Adrenal gland (tissue), 9 donors: ENCODE measurements at regions not wholly inside any gene's neighbourhood (a gene's known extent, or its start where the extent isn't known, plus 50 kb on each side); places are given as distances from the start of the nearest gene placed in this dataset.

Experiments used
- DNase-seq, 7 donors: peaks; one replicate each; pipeline ENCODE4 v3.0.0-alpha.2; 2019 to 2020
- H3K27ac ChIP-seq, 5 donors: fragments of 200-600 bp; sonication (generic) in 4 of 5; 1 replicate in 3 of 5; 2 replicates in 2 of 5; pipeline versions ENCODE4 v1.5.1 to v1.8.0; 2016 to 2020; ENCODE audit warnings: mild to moderate bottlenecking in 1 of 5
- H3K27me3 ChIP-seq: fragments of 200-600 bp; 2 replicates; pipeline ENCODE4 v1.8.0; 2021
- H3K36me3 ChIP-seq, 2 donors: fragments of 200-600 bp; replicated peaks in 1 of 2; 1 replicate in 1 of 2; 2 replicates in 1 of 2; pipeline versions ENCODE4 v1.5.1 to v1.8.0; 2018 to 2022
- H3K4me1 ChIP-seq, 2 donors: fragments of 200-600 bp; replicated peaks in 1 of 2; 1 replicate in 1 of 2; 2 replicates in 1 of 2; pipeline versions ENCODE4 v1.5.1 to v1.8.0; 2018 to 2021
- H3K4me3 ChIP-seq, 4 donors: fragments of 200-600 bp; sonication (generic) in 3 of 4; one replicate each; pipeline ENCODE4 v1.5.1; 2016 to 2018
- H3K9me3 ChIP-seq, 3 donors: fragments of 200-600 bp; sonication (generic) in 1 of 3; replicated peaks in 1 of 3; 1 replicate in 2 of 3; 2 replicates in 1 of 3; pipeline versions ENCODE4 v1.5.1 to v1.8.0; 2016 to 2021
- POLR2A ChIP-seq, 2 donors: fragments of 450-650 bp; IDR thresholded peaks; one replicate each; pipeline ENCODE4 v1.6.1; 2017; ENCODE audit warnings: antibody characterized with exemption in 2 of 2, mild to moderate bottlenecking in 2 of 2, moderate library complexity in 1 of 2
- WGBS, 4 donors: extraction: QIAGEN DNeasy Blood & Tissue Kit in 2 of 4; methylation state at CpG; one replicate each; pipeline versions ENCODE4 v1.1.5 to v1.1.7; 2013 to 2017; 5-methylcytosine and 5-hydroxymethylcytosine counted together
- intact Hi-C, 2 donors: fragments of 100-400 bp; cut with DNase I; formaldehyde crosslinking; loops; one replicate each; pipeline versions ENCODE4 v1.14.1 to v1.15.0; 2022 to 2023
- TF ChIP-seq, protein P1 (sequence below), 6 experiments: fragments of 450-650 bp in 4 of 6; fragments of 200-600 bp in 2 of 6; sonication (generic) in 1 of 6; IDR thresholded peaks; 1 replicate in 5 of 6; 2 replicates in 1 of 6; pipeline versions ENCODE4 v1.5.1 to v1.8.0; 2016 to 2021; ENCODE audit warnings: antibody characterized with exemption in 6 of 6, mild to moderate bottlenecking in 2 of 6, moderate library complexity in 1 of 6
- donor health status: healthy with polysubstance abuse.
- donor health status: Bipolar disorder and iron deficiency.
- donor health status: DM: yes; HTN: yes; CAD: no.
- donor health status: DM: no; HTN: no; CAD: no.
- donor health status: DM: no; HTN: no; CAD: no.

- Histone ChIP-seq H3K36me3 (no peaks in the 10 kb centered on the region), H3K27me3 (no peaks in the 10 kb centered on the region), H3K27ac (no peak overlapping the region), H3K9me3 (no peaks in the 10 kb centered on the region), H3K4me1 (no peaks in the 10 kb centered on the region), H3K4me3 (no peak overlapping the region)
- intact Hi-C loops = no loop called here
- TF ChIP-seq, protein P1, sequence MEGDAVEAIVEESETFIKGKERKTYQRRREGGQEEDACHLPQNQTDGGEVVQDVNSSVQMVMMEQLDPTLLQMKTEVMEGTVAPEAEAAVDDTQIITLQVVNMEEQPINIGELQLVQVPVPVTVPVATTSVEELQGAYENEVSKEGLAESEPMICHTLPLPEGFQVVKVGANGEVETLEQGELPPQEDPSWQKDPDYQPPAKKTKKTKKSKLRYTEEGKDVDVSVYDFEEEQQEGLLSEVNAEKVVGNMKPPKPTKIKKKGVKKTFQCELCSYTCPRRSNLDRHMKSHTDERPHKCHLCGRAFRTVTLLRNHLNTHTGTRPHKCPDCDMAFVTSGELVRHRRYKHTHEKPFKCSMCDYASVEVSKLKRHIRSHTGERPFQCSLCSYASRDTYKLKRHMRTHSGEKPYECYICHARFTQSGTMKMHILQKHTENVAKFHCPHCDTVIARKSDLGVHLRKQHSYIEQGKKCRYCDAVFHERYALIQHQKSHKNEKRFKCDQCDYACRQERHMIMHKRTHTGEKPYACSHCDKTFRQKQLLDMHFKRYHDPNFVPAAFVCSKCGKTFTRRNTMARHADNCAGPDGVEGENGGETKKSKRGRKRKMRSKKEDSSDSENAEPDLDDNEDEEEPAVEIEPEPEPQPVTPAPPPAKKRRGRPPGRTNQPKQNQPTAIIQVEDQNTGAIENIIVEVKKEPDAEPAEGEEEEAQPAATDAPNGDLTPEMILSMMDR (IDR thresholded peaks at IDR 0.05) = no peak
- TF ChIP-seq POLR2A (IDR thresholded peaks at IDR 0.05) = no peak
- no peak for DNase-seq
- WGBS, 4 donors = 68 to 88% (median 73%) methylated on average over 1 of the region's 1 CpG
Observed at GRCh38 chr13:40168425-40169166, 497.8 kb downstream of the FOXO1 start.

DNA sequence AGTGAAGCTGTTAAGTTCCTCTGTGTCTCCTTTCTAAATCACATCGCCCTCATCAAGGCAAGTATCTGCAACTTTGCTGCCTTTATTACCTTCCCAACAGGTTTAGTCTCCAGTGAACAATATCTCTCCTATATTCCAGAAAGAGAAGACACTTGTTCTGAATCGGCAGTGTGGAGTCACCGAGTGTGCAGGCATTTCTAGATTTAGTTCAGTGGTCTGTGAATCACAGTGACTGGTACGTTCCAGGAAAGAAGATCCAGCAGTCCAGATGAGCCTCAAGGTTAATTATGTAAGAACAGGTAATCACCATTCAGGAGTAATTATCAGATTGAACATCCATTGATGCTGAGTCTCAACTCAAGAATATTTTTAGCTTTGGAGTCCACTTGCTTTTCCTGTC, 497.0 kb downstream of the FOXO1 start:
- no peaks in the 10 kb centered on the region for H3K27me3 ChIP-seq
- 62 to 86% (median 71%) methylated on average over 4 of the region's 4 CpGs for WGBS, 4 donors
- no peaks in the 10 kb centered on the region for H3K36me3 ChIP-seq
- DNase-seq = no peak
- H3K4me3 ChIP-seq = no peak overlapping the region
- no peaks in the 10 kb centered on the region for H3K9me3 ChIP-seq
- no peak overlapping the region for H3K27ac ChIP-seq
- no peaks in the 10 kb centered on the region for H3K4me1 ChIP-seq
- TF ChIP-seq, protein P1 (IDR thresholded peaks at IDR 0.05) = no peak
- TF ChIP-seq POLR2A (IDR thresholded peaks at IDR 0.05) = no peak
- intact Hi-C loops = no loop called here

GRCh38 chr13:40170091-40170490, 496.4 kb downstream of the FOXO1 start:
- 79 to 93% (median 85%) methylated on average over 4 of the region's 4 CpGs for WGBS, 4 donors
- Histone ChIP-seq H3K9me3 (no peaks in the 10 kb centered on the region), H3K27me3 (no peaks in the 10 kb centered on the region), H3K4me1 (no peaks in the 10 kb centered on the region), H3K27ac (no peak overlapping the region), H3K4me3 (no peak overlapping the region), H3K36me3 (no peaks in the 10 kb centered on the region)
- DNase-seq = no peak
- TF ChIP-seq, protein P1 (IDR thresholded peaks at IDR 0.05) = no peak
- TF ChIP-seq POLR2A (IDR thresholded peaks at IDR 0.05) = no peak
- intact Hi-C loops = loop anchor here in 1 of 2 donors (10.0 kb wide), 1 partner anchor 275 kb away; no protein-coding TSS in a partner anchor

DNA sequence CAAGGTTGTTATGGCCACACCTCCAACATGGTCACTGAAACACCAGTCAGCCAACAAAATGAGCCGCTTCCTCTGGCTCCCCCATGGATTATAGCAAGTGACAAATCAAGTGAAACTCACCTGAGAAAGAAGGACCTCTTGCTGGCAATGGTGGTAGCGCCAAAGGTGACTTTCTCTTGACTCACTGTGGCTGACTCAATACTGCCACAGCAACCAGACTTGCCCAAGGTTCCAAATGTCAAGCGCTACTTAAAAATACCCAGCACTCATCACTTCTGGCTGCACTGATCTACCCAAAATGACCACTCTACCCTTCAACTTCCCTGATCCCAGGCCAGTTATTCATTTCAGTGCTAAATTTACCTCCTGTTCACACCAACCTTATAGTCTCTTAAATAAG, 495.5 kb downstream of the FOXO1 start:
- Histone ChIP-seq H3K27me3 (no peaks in the 10 kb centered on the region), H3K4me3 (no peak overlapping the region), H3K9me3 (no peaks in the 10 kb centered on the region), H3K36me3 (no peaks in the 10 kb centered on the region), H3K27ac (no peak overlapping the region), H3K4me1 (no peaks in the 10 kb centered on the region)
- no peak for DNase-seq
- TF ChIP-seq, protein P1 (IDR thresholded peaks at IDR 0.05) = no peak
- no peak for TF ChIP-seq POLR2A (IDR thresholded peaks at IDR 0.05)
- 87 to 100% (median 95%) methylated on average over 3 of the region's 3 CpGs for WGBS, 4 donors
- intact Hi-C loops = loop anchor here in 1 of 2 donors (10.0 kb wide), 1 partner anchor 274 kb away; no protein-coding TSS in a partner anchor
